HEK293 (cell line): ENCODE measurements at regions not wholly inside any gene's neighbourhood (a gene's known extent, or its start where the extent isn't known, plus 50 kb on each side); places are given as distances from the start of the nearest gene placed in this dataset.

Experiments used
- RBAK ChIP-seq: fragments of 450-650 bp; formaldehyde crosslinking; IDR thresholded peaks from 2 replicates; pipeline ENCODE4 v1.5.1; 2016; ENCODE audit warnings: missing biosample characterization, missing genetic modification characterization
- TCF7L2 ChIP-seq: IDR thresholded peaks from 2 replicates; pipeline ENCODE4 v1.6.1; 2011; ENCODE audit warnings: low read depth, mild to moderate bottlenecking, inconsistent platforms, low read length, moderate library complexity, borderline replicate concordance
- ZNF112 ChIP-seq: fragments of 450-650 bp; formaldehyde crosslinking; IDR thresholded peaks from 2 replicates; pipeline ENCODE4 v1.5.0; 2017; ENCODE audit warnings: missing biosample characterization, missing genetic modification characterization
- ZNF292 ChIP-seq: fragments of 450-650 bp; formaldehyde crosslinking; IDR thresholded peaks from 2 replicates; pipeline ENCODE4 v1.5.1; 2016; ENCODE audit warnings: low read depth, missing biosample characterization, missing genetic modification characterization, borderline replicate concordance
- ZNF654 ChIP-seq: fragments of 450-650 bp; formaldehyde crosslinking; IDR thresholded peaks from 2 replicates; pipeline ENCODE4 v1.5.1; 2016; ENCODE audit warnings: low read depth, missing biosample characterization, missing genetic modification characterization
- TF ChIP-seq, protein P1 (sequence below): fragments of 450-650 bp; formaldehyde crosslinking; conservative IDR thresholded peaks from 2 replicates; pipeline ENCODE4 v1.5.1; 2016; ENCODE audit warnings: low read depth, missing biosample characterization, missing genetic modification characterization
- TF ChIP-seq, protein P2 (sequence below): fragments of 450-650 bp; formaldehyde crosslinking; IDR thresholded peaks from 2 replicates; pipeline ENCODE4 v1.5.1; 2016; ENCODE audit warnings: missing biosample characterization, missing genetic modification characterization

DNA sequence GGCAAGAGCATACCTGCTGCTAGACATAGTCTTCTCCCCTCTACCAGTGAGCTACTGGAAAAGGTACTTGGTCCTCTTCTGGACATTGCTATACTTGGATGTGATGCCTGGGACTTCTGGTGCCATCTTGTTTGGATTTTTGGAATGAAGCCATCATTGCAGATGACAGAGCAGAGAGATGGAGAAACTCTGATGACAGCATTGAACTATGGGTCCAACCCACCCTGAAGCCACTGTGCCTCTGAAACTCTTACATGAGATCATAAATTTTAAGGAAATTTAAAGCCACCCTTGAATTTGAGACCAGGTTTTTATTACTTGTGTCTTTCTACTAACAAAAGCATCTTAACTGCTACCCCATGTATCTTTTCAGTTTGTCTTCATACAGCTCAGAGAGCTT lies 151.1 kb upstream of the SMIM23 start:
- no peak for TF ChIP-seq ZNF654 (tag by site-specific recombination)
- no peak for TF ChIP-seq TCF7L2
- TF ChIP-seq ZNF292 (tag by site-specific recombination) = no peak
- TF ChIP-seq ZNF112 (tag by site-specific recombination) = no peak
- no peak for TF ChIP-seq RBAK (tag by site-specific recombination)
- TF ChIP-seq, protein P1, sequence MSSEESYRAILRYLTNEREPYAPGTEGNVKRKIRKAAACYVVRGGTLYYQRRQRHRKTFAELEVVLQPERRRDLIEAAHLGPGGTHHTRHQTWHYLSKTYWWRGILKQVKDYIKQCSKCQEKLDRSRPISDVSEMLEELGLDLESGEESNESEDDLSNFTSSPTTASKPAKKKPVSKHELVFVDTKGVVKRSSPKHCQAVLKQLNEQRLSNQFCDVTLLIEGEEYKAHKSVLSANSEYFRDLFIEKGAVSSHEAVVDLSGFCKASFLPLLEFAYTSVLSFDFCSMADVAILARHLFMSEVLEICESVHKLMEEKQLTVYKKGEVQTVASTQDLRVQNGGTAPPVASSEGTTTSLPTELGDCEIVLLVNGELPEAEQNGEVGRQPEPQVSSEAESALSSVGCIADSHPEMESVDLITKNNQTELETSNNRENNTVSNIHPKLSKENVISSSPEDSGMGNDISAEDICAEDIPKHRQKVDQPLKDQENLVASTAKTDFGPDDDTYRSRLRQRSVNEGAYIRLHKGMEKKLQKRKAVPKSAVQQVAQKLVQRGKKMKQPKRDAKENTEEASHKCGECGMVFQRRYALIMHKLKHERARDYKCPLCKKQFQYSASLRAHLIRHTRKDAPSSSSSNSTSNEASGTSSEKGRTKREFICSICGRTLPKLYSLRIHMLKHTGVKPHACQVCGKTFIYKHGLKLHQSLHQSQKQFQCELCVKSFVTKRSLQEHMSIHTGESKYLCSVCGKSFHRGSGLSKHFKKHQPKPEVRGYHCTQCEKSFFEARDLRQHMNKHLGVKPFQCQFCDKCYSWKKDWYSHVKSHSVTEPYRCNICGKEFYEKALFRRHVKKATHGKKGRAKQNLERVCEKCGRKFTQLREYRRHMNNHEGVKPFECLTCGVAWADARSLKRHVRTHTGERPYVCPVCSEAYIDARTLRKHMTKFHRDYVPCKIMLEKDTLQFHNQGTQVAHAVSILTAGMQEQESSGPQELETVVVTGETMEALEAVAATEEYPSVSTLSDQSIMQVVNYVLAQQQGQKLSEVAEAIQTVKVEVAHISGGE = no peak
- TF ChIP-seq, protein P2, sequence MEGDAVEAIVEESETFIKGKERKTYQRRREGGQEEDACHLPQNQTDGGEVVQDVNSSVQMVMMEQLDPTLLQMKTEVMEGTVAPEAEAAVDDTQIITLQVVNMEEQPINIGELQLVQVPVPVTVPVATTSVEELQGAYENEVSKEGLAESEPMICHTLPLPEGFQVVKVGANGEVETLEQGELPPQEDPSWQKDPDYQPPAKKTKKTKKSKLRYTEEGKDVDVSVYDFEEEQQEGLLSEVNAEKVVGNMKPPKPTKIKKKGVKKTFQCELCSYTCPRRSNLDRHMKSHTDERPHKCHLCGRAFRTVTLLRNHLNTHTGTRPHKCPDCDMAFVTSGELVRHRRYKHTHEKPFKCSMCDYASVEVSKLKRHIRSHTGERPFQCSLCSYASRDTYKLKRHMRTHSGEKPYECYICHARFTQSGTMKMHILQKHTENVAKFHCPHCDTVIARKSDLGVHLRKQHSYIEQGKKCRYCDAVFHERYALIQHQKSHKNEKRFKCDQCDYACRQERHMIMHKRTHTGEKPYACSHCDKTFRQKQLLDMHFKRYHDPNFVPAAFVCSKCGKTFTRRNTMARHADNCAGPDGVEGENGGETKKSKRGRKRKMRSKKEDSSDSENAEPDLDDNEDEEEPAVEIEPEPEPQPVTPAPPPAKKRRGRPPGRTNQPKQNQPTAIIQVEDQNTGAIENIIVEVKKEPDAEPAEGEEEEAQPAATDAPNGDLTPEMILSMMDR (tag by site-specific recombination) = no peak
